HG03066 (cell line): ENCODE measurements at regions not wholly inside any gene's neighbourhood (a gene's known extent, or its start where the extent isn't known, plus 50 kb on each side); places are given as distances from the start of the nearest gene placed in this dataset.

Experiments used
- ATAC-seq: cut with Tn5 transposase; IDR thresholded peaks from one replicate; pipeline ENCODE4 v1.9.1; 2021; ENCODE audit warnings: low read depth; ENCODE audit not compliant: unreplicated experiment

- no peak for ATAC-seq
These were observed 186.7 kb downstream of the FOXD2 start for GRCh38 chr1:47624531-47624930.

- no peak for ATAC-seq
These were observed 189.2 kb downstream of the FOXD2 start for GRCh38 chr1:47627016-47627415.

DNA sequence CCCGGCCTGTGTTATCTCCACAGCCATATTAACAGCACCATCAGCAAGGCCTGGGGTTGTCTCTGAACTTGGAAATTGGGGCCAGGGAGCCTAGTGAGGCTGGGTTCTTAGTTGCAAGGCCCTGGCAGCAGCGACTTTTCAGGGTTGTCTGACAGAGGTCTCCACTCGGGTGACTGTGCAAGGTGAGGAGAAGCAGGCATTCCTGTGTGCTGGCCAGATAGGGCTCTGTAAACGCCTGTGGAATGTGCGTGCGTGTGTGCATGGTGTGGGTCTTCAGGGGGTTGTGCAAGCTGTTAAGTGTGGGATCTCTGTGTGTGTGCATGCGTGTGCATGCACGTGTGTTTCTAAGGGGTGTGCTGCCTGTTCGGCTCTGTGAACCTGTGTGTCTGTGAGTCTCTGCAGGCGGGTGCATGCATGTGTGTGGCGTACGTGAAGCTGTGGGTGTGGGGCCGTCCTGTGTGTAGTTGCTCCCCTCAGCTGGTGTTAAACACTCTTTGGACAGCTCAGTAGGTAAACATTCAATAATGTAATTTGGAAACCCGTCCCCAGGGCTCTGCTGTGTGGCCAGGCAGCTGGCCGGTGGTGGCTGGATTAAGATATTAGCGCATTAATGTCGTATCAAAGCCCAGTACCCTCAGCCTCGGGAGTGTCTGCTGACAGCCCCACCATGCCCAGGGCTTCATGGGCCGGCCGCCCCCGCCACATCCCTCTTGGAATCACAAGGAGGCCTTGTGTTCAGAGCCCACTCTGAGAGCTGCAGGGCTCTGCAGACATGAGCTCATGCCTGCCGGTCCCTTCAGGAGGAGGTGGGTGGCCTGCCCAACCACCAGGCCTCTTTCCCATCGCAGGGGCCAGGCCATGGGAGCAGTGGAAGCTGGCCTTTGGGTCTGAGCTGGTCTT is 189.9 kb downstream of the FOXD2 start:
- ATAC-seq: no peak

DNA sequence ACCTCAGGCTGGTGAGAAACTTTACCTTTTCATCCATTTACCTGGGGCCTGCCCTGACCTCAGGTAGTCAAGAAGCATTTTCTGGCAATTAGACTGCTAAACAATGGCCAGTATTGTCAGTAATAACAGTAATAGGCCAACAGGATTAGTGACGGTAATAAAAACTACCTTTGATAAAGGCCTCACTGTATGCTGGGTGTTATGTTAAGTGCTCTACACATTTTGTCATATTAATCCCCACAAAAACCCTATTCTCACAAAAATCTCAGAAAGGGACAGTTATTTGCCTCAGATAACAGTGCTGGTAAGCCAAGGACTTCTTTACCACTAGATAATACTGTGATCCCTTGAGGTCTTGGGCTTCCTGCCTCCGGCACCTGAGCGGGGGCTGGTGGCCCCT is 191.4 kb downstream of the FOXD2 start:
- ATAC-seq: no peak

DNA sequence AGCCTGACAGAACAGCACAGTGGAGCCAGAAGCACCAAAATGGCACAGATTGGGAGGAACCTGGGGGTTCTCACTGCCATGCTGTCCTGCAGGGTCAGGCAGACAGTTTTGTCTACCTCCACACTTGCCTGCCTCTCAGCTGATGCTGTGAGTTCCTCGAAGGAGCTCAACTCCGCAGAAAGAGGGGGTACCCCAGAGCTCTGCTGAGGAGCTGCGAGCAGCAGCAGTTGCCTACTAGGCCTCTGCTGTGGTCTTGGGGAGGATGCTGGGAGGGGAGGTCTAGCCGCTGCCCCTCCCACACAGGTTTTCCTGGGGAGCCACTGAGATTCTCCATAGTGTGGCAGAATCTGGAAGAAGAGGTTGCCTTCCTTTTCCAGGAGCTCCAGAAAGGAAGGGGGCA is 192.5 kb downstream of the FOXD2 start:
- ATAC-seq: no peak

GRCh38 chr1:47631411-47631995 is 193.7 kb downstream of the FOXD2 start:
- no peak for ATAC-seq

GRCh38 chr1:47635111-47635510 is 197.3 kb downstream of the FOXD2 start:
- ATAC-seq: no peak

DNA sequence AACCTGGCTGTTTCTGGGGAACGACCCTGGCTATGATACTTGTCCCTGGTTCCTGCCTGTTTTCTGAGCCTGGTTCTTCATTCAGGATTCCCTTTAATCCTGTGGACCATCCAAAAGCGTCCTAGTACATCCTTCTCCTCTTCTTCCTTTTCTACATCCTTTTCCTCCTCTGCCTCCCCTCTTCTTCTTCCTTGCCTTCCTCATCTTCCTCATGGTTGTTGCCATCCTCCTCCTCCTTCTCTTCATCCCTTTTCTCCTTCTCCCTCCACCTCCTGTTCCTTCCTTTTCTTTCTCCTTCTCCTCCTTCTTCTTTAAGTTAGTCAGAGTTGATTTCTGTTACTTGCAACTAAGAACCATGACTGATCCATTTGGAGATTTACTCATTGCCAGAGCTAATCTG is 197.8 kb downstream of the FOXD2 start:
- ATAC-seq: no peak

GRCh38 chr1:47637111-47637685 is 199.4 kb downstream of the FOXD2 start:
- ATAC-seq: no peak

DNA sequence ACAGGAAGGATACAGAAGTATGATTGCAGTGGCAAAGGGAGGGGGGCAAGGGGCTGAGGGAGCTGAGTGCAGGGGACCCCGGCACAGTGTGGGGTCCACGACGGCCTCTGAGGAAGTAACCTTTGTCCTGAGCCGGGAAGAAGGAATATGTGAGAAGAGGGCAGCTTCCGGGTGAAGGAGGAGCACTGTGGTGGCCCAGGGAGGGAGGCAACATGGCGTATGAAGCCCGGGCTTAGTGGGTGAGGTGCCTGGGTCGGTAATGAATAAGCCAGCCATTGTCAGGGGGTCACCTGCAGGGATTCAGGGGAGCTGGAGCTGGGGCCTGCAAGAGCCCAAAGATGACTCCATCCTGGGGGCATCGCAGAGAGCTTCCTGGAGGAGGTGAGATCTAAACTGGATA is 200.4 kb downstream of the FOXD2 start:
- ATAC-seq: no peak

DNA sequence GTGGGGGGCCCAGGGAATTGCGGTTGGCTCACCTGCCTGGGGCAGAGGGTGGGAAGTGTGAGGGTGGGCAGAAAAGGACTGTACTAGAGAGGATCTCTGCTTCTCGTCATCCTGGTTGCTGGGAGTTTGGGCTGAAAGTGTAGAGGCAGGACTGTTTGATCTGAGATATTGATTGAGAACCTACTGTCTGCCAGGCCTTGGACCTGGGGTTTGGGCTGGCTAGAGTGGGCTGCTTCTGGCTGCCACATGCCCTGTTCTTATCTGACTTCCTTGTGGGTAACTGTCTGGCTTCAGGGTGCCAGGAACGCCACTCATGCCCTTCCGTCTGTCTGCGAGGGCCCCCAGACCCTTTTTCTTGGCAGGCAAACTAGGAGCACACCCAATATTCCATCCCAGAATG is 200.9 kb downstream of the FOXD2 start:
- ATAC-seq: no peak

DNA sequence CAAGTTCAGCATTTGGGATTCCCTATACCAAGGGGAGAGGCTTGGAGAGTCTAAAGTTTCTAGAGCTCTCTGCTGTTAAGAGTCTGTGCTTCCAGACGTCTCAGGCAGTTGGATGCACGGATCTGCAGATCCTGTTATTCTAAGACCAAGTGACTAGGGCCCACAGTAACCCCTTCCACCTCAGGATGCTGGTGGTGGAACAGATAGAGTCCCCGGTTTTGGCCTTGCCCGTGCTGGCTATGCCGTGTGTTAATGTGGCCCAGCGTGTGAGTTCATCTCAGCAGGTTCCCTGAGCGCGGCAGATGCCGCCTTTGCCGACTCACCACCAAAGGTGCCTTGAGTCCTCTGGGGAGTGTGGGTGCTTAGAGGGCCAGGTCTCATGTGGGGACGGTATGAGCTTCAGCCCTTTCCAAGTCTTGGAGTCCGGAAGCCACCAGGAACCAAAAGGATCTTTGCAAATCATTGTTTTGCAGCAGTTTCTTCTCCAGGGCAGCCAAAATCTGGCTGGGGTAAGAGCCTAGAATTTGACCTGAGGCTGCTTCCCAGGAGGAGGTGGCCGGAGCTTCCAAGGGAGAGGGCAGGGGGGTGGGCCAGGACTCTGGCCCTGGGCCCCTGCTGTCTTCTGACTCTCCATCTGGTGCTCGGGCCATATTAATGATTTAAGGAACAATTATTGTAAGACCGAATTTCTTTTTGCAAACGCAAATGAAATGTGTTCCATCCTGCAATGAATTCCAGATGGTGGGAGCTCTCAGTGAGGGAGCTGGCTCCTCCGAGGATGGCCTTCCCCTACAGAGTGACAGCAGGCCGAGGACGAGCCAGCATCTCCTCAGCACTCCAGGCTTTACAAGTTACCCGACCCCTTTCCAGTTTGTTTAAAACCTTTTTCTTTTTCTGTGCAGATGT is 205.7 kb downstream of the FOXD2 start:
- no peak for ATAC-seq

- no peak for ATAC-seq
These were observed 206.3 kb downstream of the FOXD2 start for GRCh38 chr1:47644212-47644573.

- ATAC-seq: no peak
These were observed 207.3 kb downstream of the FOXD2 start for GRCh38 chr1:47645151-47645550.

DNA sequence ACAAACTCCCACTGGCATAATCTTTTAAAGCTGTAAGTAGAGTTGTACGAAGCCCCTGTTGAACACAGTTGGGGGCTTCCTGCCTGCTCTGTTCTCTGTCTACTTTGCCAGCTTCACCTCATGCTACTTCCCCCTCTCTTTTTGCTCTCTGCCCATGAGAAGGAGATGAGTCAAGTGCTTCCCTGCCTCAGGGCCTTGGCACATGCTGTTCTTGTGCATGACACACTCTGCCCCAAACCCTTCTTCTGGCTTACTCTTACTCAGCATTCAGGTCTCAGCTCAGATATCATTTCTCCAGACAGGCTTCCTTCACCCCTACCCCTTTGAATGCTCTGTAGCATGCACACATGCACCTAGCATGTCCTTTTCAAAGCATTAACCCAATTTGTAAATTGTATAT is 208.8 kb downstream of the FOXD2 start:
- no peak for ATAC-seq

DNA sequence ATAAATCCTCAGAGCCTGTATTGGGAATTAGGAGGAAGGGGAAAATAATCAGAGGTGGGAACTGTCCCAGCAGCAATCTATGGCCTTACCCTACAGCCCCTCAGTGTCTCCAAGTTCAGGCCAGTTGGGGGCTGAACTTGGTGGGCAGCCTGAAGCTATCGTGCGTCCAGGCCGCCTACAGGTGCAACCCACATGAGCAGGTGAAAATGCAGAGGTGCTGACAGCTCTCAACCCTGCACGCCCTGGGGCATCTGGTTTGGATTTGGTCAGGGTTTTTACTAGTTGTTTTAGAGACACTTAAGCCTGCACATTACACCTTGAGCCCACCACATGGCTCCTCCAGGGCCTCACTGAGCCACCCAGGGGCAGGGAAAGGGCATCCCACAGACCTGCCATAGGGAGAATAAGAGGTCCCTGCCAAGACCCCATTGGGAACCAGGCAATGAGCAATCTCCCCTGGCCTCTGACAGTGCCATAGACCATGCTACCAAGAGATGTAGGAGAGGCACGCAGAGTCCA is 209.5 kb downstream of the FOXD2 start:
- ATAC-seq: no peak

- no peak for ATAC-seq
These were observed 212.4 kb downstream of the FOXD2 start for GRCh38 chr1:47650205-47650604.

GRCh38 chr1:47650611-47651010 is 212.8 kb downstream of the FOXD2 start:
- no peak for ATAC-seq

GRCh38 chr1:47651311-47652089 is 213.7 kb downstream of the FOXD2 start:
- no peak for ATAC-seq
